GM12872 (cell line): ENCODE measurements at regions not wholly inside any gene's neighbourhood (a gene's known extent, or its start where the extent isn't known, plus 50 kb on each side); places are given as distances from the start of the nearest gene placed in this dataset.

Experiments used
- TF ChIP-seq, protein P1 (sequence below): IDR thresholded peaks from 3 replicates; pipeline ENCODE4 v1.5.1; 2011; ENCODE audit warnings: low read depth, mild to moderate bottlenecking, low read length, moderate library complexity; ENCODE audit not compliant: insufficient read depth

- TF ChIP-seq, protein P1, sequence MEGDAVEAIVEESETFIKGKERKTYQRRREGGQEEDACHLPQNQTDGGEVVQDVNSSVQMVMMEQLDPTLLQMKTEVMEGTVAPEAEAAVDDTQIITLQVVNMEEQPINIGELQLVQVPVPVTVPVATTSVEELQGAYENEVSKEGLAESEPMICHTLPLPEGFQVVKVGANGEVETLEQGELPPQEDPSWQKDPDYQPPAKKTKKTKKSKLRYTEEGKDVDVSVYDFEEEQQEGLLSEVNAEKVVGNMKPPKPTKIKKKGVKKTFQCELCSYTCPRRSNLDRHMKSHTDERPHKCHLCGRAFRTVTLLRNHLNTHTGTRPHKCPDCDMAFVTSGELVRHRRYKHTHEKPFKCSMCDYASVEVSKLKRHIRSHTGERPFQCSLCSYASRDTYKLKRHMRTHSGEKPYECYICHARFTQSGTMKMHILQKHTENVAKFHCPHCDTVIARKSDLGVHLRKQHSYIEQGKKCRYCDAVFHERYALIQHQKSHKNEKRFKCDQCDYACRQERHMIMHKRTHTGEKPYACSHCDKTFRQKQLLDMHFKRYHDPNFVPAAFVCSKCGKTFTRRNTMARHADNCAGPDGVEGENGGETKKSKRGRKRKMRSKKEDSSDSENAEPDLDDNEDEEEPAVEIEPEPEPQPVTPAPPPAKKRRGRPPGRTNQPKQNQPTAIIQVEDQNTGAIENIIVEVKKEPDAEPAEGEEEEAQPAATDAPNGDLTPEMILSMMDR = no peak
Measured at GRCh38 chr6:127019828-127020227, 98.6 kb upstream of the RSPO3 start.

DNA sequence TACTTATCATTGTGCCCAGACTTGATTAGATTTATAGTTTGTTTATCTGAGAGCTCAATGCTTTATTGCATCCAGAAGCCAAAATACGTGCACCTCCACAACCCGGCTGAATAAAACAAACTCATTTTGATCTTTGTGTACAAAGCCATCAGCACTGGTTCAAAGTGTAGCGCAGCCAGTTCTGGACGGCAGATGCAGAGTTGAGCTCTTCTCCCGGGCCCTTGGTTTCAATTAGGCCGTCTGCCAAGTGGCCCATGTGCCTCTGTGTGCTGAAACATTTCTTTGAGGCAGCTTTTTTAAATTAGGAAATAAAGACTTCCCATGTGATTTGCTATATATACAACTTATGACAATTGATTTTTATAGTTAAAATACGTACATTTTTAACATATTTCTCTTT lies 96.2 kb upstream of the RSPO3 start:
- TF ChIP-seq, protein P1 = no peak

DNA sequence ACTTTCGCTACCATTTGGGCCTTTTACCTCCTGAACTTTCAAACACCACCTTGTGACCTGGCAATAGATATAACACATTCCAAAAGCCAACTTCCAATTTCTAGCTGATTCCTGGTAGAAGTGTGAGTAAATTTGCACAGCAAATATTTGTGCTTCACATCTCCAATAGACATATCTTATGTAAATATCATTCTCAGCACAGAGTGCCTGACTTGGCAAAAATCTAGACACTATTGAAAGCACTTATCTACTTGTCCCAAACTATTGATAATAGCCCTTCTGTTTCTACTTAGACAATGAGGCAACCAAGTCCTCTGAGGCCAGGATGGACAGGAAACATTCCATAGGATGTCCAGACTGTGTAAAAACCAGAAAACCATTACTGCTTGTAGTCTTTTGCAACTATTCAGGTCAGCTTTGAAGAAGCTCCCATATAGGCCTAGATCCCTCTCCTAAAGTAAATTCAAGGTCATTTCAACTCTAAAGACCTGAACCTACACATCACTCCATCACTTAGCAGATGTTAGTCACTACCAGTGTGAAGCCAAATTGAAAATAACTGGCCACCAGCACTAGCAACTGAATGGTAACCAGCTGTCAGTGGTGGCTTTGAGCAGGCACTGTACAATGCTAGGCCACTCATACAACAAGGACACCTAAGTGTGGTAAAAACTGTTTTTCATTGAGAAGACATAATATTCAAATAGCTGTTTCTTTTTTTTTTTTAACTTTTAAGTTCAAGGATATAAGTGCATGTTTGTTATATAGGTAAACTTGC lies 95.3 kb upstream of the RSPO3 start:
- TF ChIP-seq, protein P1 = no peak

DNA sequence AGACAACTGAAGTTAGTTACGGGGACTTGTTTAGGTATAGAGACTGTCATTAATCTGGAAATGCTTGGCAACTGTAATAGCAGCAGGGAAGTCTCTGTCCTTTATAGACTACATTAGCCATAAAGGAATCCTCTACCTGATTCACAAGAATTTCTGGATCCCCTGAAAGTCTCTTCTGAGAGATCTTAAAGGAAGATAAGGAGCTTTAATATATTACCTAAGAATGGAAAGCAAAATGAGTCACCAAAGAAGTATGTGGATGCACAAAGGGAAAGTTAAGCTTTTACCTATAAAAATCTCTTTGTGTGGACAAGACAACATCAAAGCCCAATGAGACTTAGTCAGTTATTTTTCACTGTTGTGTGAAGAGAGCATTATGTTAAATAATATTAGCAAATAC lies 92.2 kb upstream of the RSPO3 start:
- TF ChIP-seq, protein P1 = no peak

- TF ChIP-seq, protein P1 = no peak
Measured at GRCh38 chr6:127030111-127030510, 88.4 kb upstream of the RSPO3 start.

DNA sequence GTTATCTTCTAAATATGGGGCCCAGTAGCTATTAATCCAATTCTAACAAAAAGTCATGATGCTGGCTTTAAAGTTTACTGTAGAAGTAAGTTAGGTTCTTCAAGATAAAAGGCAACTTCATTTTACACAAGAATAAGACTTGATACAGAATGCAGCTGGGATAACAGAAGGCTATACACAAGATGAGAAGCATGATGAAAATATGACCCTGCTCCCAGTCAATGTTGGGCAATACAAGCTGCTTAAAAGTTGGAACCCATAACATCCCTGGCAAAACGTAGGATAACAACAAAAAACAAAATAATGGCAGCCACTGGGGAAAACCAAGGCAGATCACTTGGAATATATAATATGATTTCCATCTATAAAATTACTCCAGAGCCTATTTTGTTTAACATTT lies 87.6 kb upstream of the RSPO3 start:
- TF ChIP-seq, protein P1 = no peak

DNA sequence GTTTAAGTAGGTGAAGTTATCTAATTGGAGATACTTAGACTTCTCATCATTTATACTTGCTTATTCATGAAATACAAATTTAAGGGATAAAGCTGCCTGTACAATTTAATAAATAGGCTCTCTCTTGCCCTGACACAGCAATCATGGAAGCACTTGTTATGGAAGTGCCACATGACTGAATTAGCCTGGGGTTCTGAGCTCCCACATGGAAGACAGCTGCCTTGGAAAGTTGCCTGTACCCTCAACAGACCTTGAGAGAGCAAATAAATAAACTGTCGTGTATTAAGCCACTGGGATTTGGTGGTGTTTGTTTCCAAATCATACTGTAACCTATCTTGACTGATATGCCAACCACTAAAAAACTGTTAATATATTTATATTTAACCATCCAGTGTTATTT lies 87.0 kb upstream of the RSPO3 start:
- TF ChIP-seq, protein P1 = no peak
